Anterior cingulate cortex (tissue), 58 donors: ENCODE measurements at regions not wholly inside any gene's neighbourhood (a gene's known extent, or its start where the extent isn't known, plus 50 kb on each side); places are given as distances from the start of the nearest gene placed in this dataset.
A peak's percentile ranks its signal among the peaks of the same experiment; 100 is the strongest.
"Not testable (repeated sequence)": the region's sequence is repeated elsewhere in the genome, so short reads cannot be mapped to it uniquely, and the experiment has no call there.

Experiments used
- DNase-seq, 58 donors: peaks; one replicate each; lab custom pipeline; 2025; lab: John Stamatoyannopoulos, UW

GRCh38 chr18:56286775-56287325, 351.5 kb downstream of the TXNL1 start:
- peak in 1 of 58 donors; percentile 8 for DNase-seq

- DNase-seq = no peak
Observed at GRCh38 chr18:56285387-56286065, 352.9 kb downstream of the TXNL1 start.

GRCh38 chr18:56284319-56284718, 354.1 kb downstream of the TXNL1 start:
- DNase-seq = no peak

GRCh38 chr18:56283316-56283715, 355.1 kb downstream of the TXNL1 start:
- DNase-seq = no peak

- no peak for DNase-seq
Observed at GRCh38 chr18:56282234-56283104, 355.9 kb downstream of the TXNL1 start.

GRCh38 chr18:56279816-56280215, 358.6 kb downstream of the TXNL1 start:
- DNase-seq = not testable (repeated sequence)

GRCh38 chr18:56278421-56279003, 359.9 kb downstream of the TXNL1 start:
- no peak for DNase-seq

- no peak for DNase-seq
Observed at GRCh38 chr18:56276466-56276865, 361.9 kb downstream of the TXNL1 start.

GRCh38 chr18:56273541-56274219, 364.7 kb downstream of the TXNL1 start:
- no peak for DNase-seq

- no peak for DNase-seq
Observed at GRCh38 chr18:56270671-56271250, 367.6 kb downstream of the TXNL1 start.

- DNase-seq = no peak
Observed at GRCh38 chr18:56269958-56270357, 368.4 kb downstream of the TXNL1 start.

- DNase-seq = no peak
Observed at GRCh38 chr18:56268952-56269351, 369.4 kb downstream of the TXNL1 start.

GRCh38 chr18:56267334-56267733, 371.1 kb downstream of the TXNL1 start:
- no peak for DNase-seq

GRCh38 chr18:56258178-56258577, 380.2 kb downstream of the TXNL1 start:
- no peak for DNase-seq

GRCh38 chr18:56257205-56257604, 381.2 kb downstream of the TXNL1 start:
- DNase-seq = no peak

GRCh38 chr18:56256659-56257058, 381.7 kb downstream of the TXNL1 start:
- DNase-seq = no peak

- no peak for DNase-seq
Observed at GRCh38 chr18:56255381-56255780, 383.0 kb downstream of the TXNL1 start.

- no peak for DNase-seq
Observed at GRCh38 chr18:56252456-56252855, 385.9 kb downstream of the TXNL1 start.

GRCh38 chr18:56248610-56249235, 389.7 kb downstream of the TXNL1 start:
- no peak for DNase-seq

- DNase-seq = no peak
Observed at GRCh38 chr18:56246916-56247315, 391.5 kb downstream of the TXNL1 start.
